ENCODE measurements at regions not wholly inside any gene's neighbourhood (a gene's known extent, or its start where the extent isn't known, plus 50 kb on each side); places are given as distances from the start of the nearest gene placed in this dataset.

GRCh38 chr6:113556775-113557174, 300.4 kb upstream of the MARCKS start:
- Histone ChIP-seq H3K27me3 (no peaks in the 10 kb centered on the region), H3K4me1 (peaks cover 10% of the 10 kb centered on the region), H3K36me3 (no peaks in the 10 kb centered on the region), H3K9me3 (no peaks in the 10 kb centered on the region), H3K4me3 (ENCODE audit: low read depth, low read length) (no peak overlapping the region)
- no peak for TF ChIP-seq CTCF (IDR thresholded peaks at IDR 0.05; ENCODE audit: low read depth, low read length)
- DNase-seq: no peak

- H3K4me3 ChIP-seq (ENCODE audit: low read depth, low read length): no peak overlapping the region
- no peaks in the 10 kb centered on the region for H3K36me3 ChIP-seq
- no peaks in the 10 kb centered on the region for H3K27me3 ChIP-seq
- TF ChIP-seq CTCF (IDR thresholded peaks at IDR 0.05; ENCODE audit: low read depth, low read length): no peak
- no peaks in the 10 kb centered on the region for H3K9me3 ChIP-seq
- peaks cover 10% of the 10 kb centered on the region for H3K4me1 ChIP-seq
- DNase-seq: no peak
Observed at GRCh38 chr6:113558431-113558830, 298.7 kb upstream of the MARCKS start.

GRCh38 chr6:113558966-113559365, 298.2 kb upstream of the MARCKS start:
- Histone ChIP-seq H3K9me3 (no peaks in the 10 kb centered on the region), H3K4me1 (peaks cover 10% of the 10 kb centered on the region), H3K27me3 (no peaks in the 10 kb centered on the region), H3K4me3 (ENCODE audit: low read depth, low read length) (no peak overlapping the region), H3K36me3 (no peaks in the 10 kb centered on the region)
- DNase-seq: no peak
- TF ChIP-seq CTCF (IDR thresholded peaks at IDR 0.05; ENCODE audit: low read depth, low read length): no peak

GRCh38 chr6:113560376-113560775, 296.8 kb upstream of the MARCKS start:
- no peak for DNase-seq
- Histone ChIP-seq H3K4me1 (peaks cover 13% of the 10 kb centered on the region), H3K36me3 (no peaks in the 10 kb centered on the region), H3K9me3 (no peaks in the 10 kb centered on the region), H3K27me3 (no peaks in the 10 kb centered on the region), H3K4me3 (ENCODE audit: low read depth, low read length) (no peak overlapping the region)
- TF ChIP-seq CTCF (IDR thresholded peaks at IDR 0.05; ENCODE audit: low read depth, low read length): no peak

GRCh38 chr6:113560908-113561307, 296.2 kb upstream of the MARCKS start:
- no peak overlapping the region for H3K4me3 ChIP-seq (ENCODE audit: low read depth, low read length)
- peaks cover 13% of the 10 kb centered on the region for H3K4me1 ChIP-seq
- TF ChIP-seq CTCF (IDR thresholded peaks at IDR 0.05; ENCODE audit: low read depth, low read length): no peak
- no peak for DNase-seq
- H3K27me3 ChIP-seq: no peaks in the 10 kb centered on the region
- no peaks in the 10 kb centered on the region for H3K36me3 ChIP-seq
- no peaks in the 10 kb centered on the region for H3K9me3 ChIP-seq

GRCh38 chr6:113562248-113562647, 294.9 kb upstream of the MARCKS start:
- no peak for TF ChIP-seq CTCF (IDR thresholded peaks at IDR 0.05; ENCODE audit: low read depth, low read length)
- H3K27me3 ChIP-seq: no peaks in the 10 kb centered on the region
- no peaks in the 10 kb centered on the region for H3K36me3 ChIP-seq
- DNase-seq: no peak
- no peak overlapping the region for H3K4me3 ChIP-seq (ENCODE audit: low read depth, low read length)
- H3K9me3 ChIP-seq: no peaks in the 10 kb centered on the region
- H3K4me1 ChIP-seq: peaks cover 6% of the 10 kb centered on the region
